Neuronal stem cell (in vitro differentiated cells): ENCODE measurements at regions not wholly inside any gene's neighbourhood (a gene's known extent, or its start where the extent isn't known, plus 50 kb on each side); places are given as distances from the start of the nearest gene placed in this dataset.

Source experiments
- DNase-seq: peaks from one replicate; pipeline ENCODE4 v3.0.0-alpha.2; 2013; ENCODE audit warnings: low spot score
- H2AFZ ChIP-seq: one replicate; pipeline ENCODE4 v1.6.1; 2013; ENCODE audit warnings: mild to moderate bottlenecking, low read length, inconsistent platforms
- H2AK5ac ChIP-seq: 2 replicates; pipeline ENCODE4 v1.6.1; 2013; ENCODE audit warnings: low read depth, mild to moderate bottlenecking, inconsistent platforms, low read length, moderate library complexity, mixed read lengths
- H2BK120ac ChIP-seq: 2 replicates; pipeline ENCODE4 v1.6.1; 2013; ENCODE audit warnings: low read depth, mild to moderate bottlenecking, inconsistent platforms, low read length, moderate library complexity, mixed read lengths
- H2BK12ac ChIP-seq: one replicate; pipeline ENCODE4 v1.6.1; 2013; ENCODE audit warnings: low read length, inconsistent platforms
- H2BK15ac ChIP-seq: 2 replicates; pipeline ENCODE4 v1.6.1; 2013; ENCODE audit warnings: mild to moderate bottlenecking, low read length, inconsistent platforms, mixed read lengths
- H2BK5ac ChIP-seq: one replicate; pipeline ENCODE4 v1.6.1; 2013; ENCODE audit warnings: inconsistent platforms, mild to moderate bottlenecking, low read length, moderate library complexity
- H3K14ac ChIP-seq: one replicate; pipeline ENCODE4 v1.6.1; 2013; ENCODE audit warnings: low read length, inconsistent platforms
- H3K18ac ChIP-seq: 2 replicates; pipeline ENCODE4 v1.6.1; 2013; ENCODE audit warnings: low read length, inconsistent platforms
- H3K23ac ChIP-seq: 2 replicates; pipeline ENCODE4 v1.6.1; 2013; ENCODE audit warnings: low read depth, mild to moderate bottlenecking, mixed read lengths, low read length, inconsistent platforms; ENCODE audit not compliant: poor library complexity
- H3K27ac ChIP-seq: replicated peaks from 3 replicates; pipeline ENCODE4 v1.5.1; 2013; ENCODE audit warnings: low read length, inconsistent platforms
- H3K27me3 ChIP-seq, 3 experiments: 2 replicates each; pipeline ENCODE4 v1.6.1; 2013; ENCODE audit warnings: low read length in 3 of 3, mild to moderate bottlenecking in 2 of 3, inconsistent platforms in 1 of 3, low read depth in 1 of 3, mixed read lengths in 1 of 3, moderate library complexity in 1 of 3; ENCODE audit not compliant: control insufficient read depth in 3 of 3, insufficient read depth in 3 of 3
- H3K36me3 ChIP-seq, 2 donors: replicated peaks in 1 of 2; 2 replicates each; pipeline ENCODE4 v1.6.1; 2013; ENCODE audit warnings: low read length in 2 of 2; ENCODE audit not compliant: control insufficient read depth in 2 of 2, insufficient read depth in 2 of 2
- H3K4ac ChIP-seq: 2 replicates; pipeline ENCODE4 v1.6.1; 2013; ENCODE audit warnings: inconsistent platforms, mild to moderate bottlenecking, low read length, moderate library complexity
- H3K4me1 ChIP-seq, 2 donors: 1 replicate in 1 of 2; 2 replicates in 1 of 2; pipeline ENCODE4 v1.6.1; 2013; ENCODE audit warnings: low read length in 2 of 2, low read depth in 1 of 2; ENCODE audit not compliant: control insufficient read depth in 2 of 2, insufficient read depth in 1 of 2
- H3K4me2 ChIP-seq: one replicate; pipeline ENCODE4 v1.6.1; 2013; ENCODE audit warnings: mild to moderate bottlenecking, low read length, inconsistent platforms; ENCODE audit not compliant: insufficient read depth, poor library complexity, severe bottlenecking
- H3K4me3 ChIP-seq, 2 donors: 2 replicates each; pipeline ENCODE4 v1.5.1; 2013; ENCODE audit warnings: low read length in 2 of 2, mild to moderate bottlenecking in 2 of 2, inconsistent platforms in 1 of 2, moderate library complexity in 1 of 2
- H3K79me1 ChIP-seq: one replicate; pipeline ENCODE4 v1.6.1; 2013; ENCODE audit warnings: low read depth, mild to moderate bottlenecking, inconsistent platforms, low read length, moderate library complexity
- H3K9ac ChIP-seq: one replicate; pipeline ENCODE4 v1.6.1; 2013; ENCODE audit warnings: mild to moderate bottlenecking, low read depth, low read length, inconsistent platforms; ENCODE audit not compliant: poor library complexity
- H3K9me3 ChIP-seq, 2 donors: replicated peaks in 1 of 2; 2 replicates each; pipeline versions ENCODE3 to v1.6.1; 2013; ENCODE audit warnings: low read length in 2 of 2, mild to moderate bottlenecking in 2 of 2, inconsistent platforms in 1 of 2, low read depth in 1 of 2, mixed read lengths in 1 of 2, moderate library complexity in 1 of 2; ENCODE audit not compliant: control insufficient read depth in 2 of 2, insufficient read depth in 1 of 2
- H4K8ac ChIP-seq: one replicate; pipeline ENCODE4 v1.6.1; 2013; ENCODE audit warnings: low read depth, mild to moderate bottlenecking, inconsistent platforms, low read length, moderate library complexity
- H4K91ac ChIP-seq: one replicate; pipeline ENCODE4 v1.6.1; 2013; ENCODE audit warnings: low read length, low read depth, mild to moderate bottlenecking, inconsistent platforms; ENCODE audit not compliant: poor library complexity
- WGBS, 2 donors: extraction: QIAGEN DNeasy Blood & Tissue Kit; methylation state at CpG; one replicate each; pipeline ENCODE4 v1.1.7; 2013; ENCODE audit warnings: missing lambda C conversion rate in 2 of 2, mixed read lengths in 1 of 2; ENCODE audit not compliant: insufficient read length in 2 of 2, insufficient replicate concordance in 1 of 2; ENCODE audit errors: extremely low coverage in 2 of 2; 5-methylcytosine and 5-hydroxymethylcytosine counted together

DNA sequence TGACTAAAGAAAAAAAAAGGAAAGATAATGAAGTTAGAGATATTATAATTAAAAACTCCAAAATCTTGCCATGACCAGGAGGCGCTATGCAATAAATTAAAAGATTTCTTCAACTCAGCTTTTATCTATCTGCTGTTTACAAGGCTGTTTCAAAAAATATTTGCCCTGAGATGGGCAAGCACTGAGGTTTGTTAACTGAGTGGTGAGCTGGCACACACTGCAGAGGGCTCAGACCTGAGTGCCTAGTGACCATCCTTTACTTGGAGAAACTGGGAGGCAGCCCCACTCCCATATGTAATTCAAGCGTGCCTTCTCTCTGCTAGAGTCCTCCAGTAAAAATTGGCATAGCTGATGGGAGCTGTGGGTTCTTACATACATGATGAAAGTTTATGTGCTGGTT, 198.7 kb upstream of the TBC1D5 start:
- WGBS, 2 donors = no CpG with 5 or more reads among the region's 2 CpGs
- H3K79me1 ChIP-seq = no peaks in the 10 kb centered on the region
- no peak overlapping the region for H3K4me3 ChIP-seq
- no peak overlapping the region for H2BK120ac ChIP-seq
- H4K91ac ChIP-seq = no peak overlapping the region
- no peak overlapping the region for H3K4me2 ChIP-seq
- H3K14ac ChIP-seq = no peak overlapping the region
- no peak overlapping the region for H4K8ac ChIP-seq
- no peak overlapping the region for H3K23ac ChIP-seq
- no peak overlapping the region for H2BK12ac ChIP-seq
- H2BK5ac ChIP-seq = no peak overlapping the region
- no peak overlapping the region for H2AFZ ChIP-seq
- no peak overlapping the region for H3K4ac ChIP-seq
- H2AK5ac ChIP-seq = no peak overlapping the region
- H3K27me3 ChIP-seq = no peaks in the 10 kb centered on the region
- no peak overlapping the region for H3K18ac ChIP-seq
- H3K27ac ChIP-seq = no peak overlapping the region
- no peak overlapping the region for H2BK15ac ChIP-seq
- H3K36me3 ChIP-seq = no peaks in the 10 kb centered on the region
- DNase-seq = no peak
- no peak overlapping the region for H3K9ac ChIP-seq
- H3K4me1 ChIP-seq = peaks cover 13 to 20% of the 10 kb centered on the region in 2 donors
- no peaks in the 10 kb centered on the region for H3K9me3 ChIP-seq

DNA sequence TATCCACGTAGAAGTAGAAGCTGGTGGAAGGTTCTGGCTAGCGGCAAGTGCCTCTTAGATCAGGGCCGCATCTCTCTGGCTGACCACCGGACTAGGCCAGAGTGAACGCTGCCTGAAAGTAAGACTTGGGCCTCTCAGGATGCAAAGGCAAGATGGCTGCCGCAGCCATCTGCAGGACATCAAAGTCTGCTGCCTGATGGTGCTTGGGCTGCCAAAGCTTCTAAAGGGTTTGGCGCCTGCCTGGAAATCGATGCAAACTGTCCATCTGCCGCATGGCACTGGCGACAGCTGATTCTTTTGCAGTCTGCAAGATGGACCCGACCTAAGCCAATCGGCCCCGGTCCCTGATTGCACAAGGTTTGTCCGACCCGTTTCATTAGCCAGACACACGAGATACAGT, 196.7 kb upstream of the TBC1D5 start:
- H3K4me2 ChIP-seq = no peak overlapping the region
- no peaks in the 10 kb centered on the region for H3K27me3 ChIP-seq
- DNase-seq = no peak
- H2BK12ac ChIP-seq = peak overlapping the region; percentile 82
- peak overlapping the region; percentile 87 for H3K18ac ChIP-seq
- no peak overlapping the region for H2BK120ac ChIP-seq
- no CpG with 5 or more reads among the region's 16 CpGs for WGBS, 2 donors
- H2BK5ac ChIP-seq = no peak overlapping the region
- no peaks in the 10 kb centered on the region for H3K9me3 ChIP-seq
- no peak overlapping the region for H3K4me3 ChIP-seq
- H3K27ac ChIP-seq = no peak overlapping the region
- peak overlapping the region; percentile 82 for H2BK15ac ChIP-seq
- peak overlapping the region; percentile 70 for H2AK5ac ChIP-seq
- peaks cover 4 to 11% of the 10 kb centered on the region in 2 donors for H3K4me1 ChIP-seq
- H3K79me1 ChIP-seq = no peaks in the 10 kb centered on the region
- peak overlapping the region; percentile 52 for H4K8ac ChIP-seq
- no peak overlapping the region for H3K23ac ChIP-seq
- H3K14ac ChIP-seq = no peak overlapping the region
- peak overlapping the region; percentile 20 for H2AFZ ChIP-seq
- H3K36me3 ChIP-seq = no peaks in the 10 kb centered on the region
- H4K91ac ChIP-seq = peak overlapping the region; percentile 2
- H3K9ac ChIP-seq = no peak overlapping the region
- no peak overlapping the region for H3K4ac ChIP-seq

DNA sequence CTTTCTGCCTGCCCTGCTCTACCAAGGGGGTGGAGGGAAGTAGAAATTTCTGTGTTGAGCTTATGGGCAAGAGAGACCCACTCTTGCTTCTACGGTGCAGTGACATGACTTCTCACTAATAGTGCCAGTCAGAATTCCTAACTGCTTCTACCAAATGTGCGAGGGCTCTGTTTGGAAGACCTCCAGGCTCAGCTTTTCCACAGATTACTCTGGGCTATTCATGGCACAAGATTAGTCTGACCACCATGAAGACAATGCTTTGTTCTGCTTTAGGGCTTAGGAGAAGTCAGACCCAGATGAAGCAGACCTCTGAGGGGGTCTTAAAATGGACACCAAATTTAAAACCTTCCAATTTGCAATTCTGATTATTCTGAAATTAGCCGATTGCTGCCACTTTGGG, 195.9 kb upstream of the TBC1D5 start:
- Histone ChIP-seq H3K14ac (no peak overlapping the region), H3K36me3 (no peaks in the 10 kb centered on the region), H2BK12ac (no peak overlapping the region), H3K18ac (no peak overlapping the region), H3K23ac (no peak overlapping the region), H2AK5ac (no peak overlapping the region), H3K9me3 (no peaks in the 10 kb centered on the region), H3K4me1 (peaks cover 4 to 16% of the 10 kb centered on the region in 2 donors), H4K8ac (no peak overlapping the region), H3K9ac (no peak overlapping the region), H4K91ac (no peak overlapping the region), H2AFZ (no peak overlapping the region), H2BK120ac (no peak overlapping the region), H3K27ac (no peak overlapping the region), H3K79me1 (no peaks in the 10 kb centered on the region), H3K4ac (no peak overlapping the region), H3K4me2 (no peak overlapping the region), H2BK15ac (no peak overlapping the region), H2BK5ac (no peak overlapping the region), H3K27me3 (peaks cover 0 to 2% (median 0%) of the 10 kb centered on the region in 3 experiments), H3K4me3 (no peak overlapping the region)
- no peak for DNase-seq
- WGBS, 2 donors = no CpG with 5 or more reads among the region's 3 CpGs

DNA sequence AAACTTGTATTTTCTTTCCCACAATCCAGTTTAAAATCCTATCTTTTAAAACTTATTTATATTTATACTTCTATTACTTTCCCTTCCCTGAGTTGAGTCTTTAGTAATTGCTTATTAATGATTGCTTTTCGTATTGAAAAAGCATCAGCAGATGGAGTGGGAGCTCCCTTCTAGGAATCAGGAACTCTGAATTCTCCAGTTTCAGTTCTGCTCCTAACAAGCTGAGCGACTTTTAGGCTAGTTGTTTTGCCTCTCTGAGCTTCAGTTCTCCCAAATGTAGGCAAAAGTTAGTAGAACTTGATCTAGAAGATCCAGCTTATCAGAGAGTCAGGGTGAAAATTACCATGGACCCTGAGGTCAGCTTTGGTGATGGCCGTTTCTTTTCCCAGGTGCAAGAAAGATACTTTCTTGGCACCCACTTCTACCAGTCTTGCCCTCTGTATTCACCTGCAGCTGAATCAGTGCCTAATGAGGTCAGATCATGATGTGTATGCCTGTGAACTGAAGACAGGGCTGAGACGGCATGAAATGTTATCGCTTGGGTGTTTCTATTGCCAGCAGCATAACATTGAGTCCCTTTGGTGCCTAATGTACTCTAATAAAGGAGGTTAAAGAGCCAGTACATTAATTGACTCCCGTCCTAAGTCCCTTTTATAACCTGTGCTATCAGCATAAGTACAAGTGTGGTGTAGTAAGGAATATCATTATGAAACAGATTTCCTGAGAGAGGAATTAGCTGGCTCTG, 194.5 kb upstream of the TBC1D5 start:
- Histone ChIP-seq H2BK12ac (no peak overlapping the region), H2BK15ac (no peak overlapping the region), H3K79me1 (no peaks in the 10 kb centered on the region), H3K14ac (no peak overlapping the region), H2AFZ (no peak overlapping the region), H3K4me3 (no peak overlapping the region), H3K23ac (no peak overlapping the region), H2AK5ac (no peak overlapping the region), H4K8ac (no peak overlapping the region), H3K36me3 (no peaks in the 10 kb centered on the region), H3K9ac (no peak overlapping the region), H3K27me3 (peaks cover 0 to 2% (median 0%) of the 10 kb centered on the region in 3 experiments), H3K18ac (no peak overlapping the region), H2BK5ac (no peak overlapping the region), H2BK120ac (no peak overlapping the region), H3K4me2 (no peak overlapping the region), H3K4ac (no peak overlapping the region), H3K4me1 (peaks cover 4 to 15% of the 10 kb centered on the region in 2 donors), H3K27ac (no peak overlapping the region), H4K91ac (no peak overlapping the region), H3K9me3 (no peaks in the 10 kb centered on the region)
- whole genome bisulfite sequencing, 2 donors = no CpG with 5 or more reads among the region's 6 CpGs
- DNase-seq = no peak
